Activated T-cell treated with anti-CD3 and anti-CD28 coated beads, Interleukin-2, amount 50 U/mL, for 4 hours (primary cell): ENCODE measurements at regions not wholly inside any gene's neighbourhood (a gene's known extent, or its start where the extent isn't known, plus 50 kb on each side); places are given as distances from the start of the nearest gene placed in this dataset.
"Not testable (repeated sequence)": the region's sequence is repeated elsewhere in the genome, so short reads cannot be mapped to it uniquely, and the experiment has no call there.

Source experiments
- ATAC-seq, 2 donors: fragments of 200-7000 bp; cut with Tn5 transposase; one replicate each; pipeline ENCODE4 v1.10.0; 2021
- DNase-seq: peaks from one replicate; pipeline ENCODE4 v3.0.0-alpha.2; 2020
- H3K27me3 Mint-ChIP-seq: one replicate; pipeline ENCODE4 v1.8.0; 2021; ENCODE audit warnings: low read depth, mixed read lengths
- H3K36me3 Mint-ChIP-seq: one replicate; pipeline ENCODE4 v1.8.0; 2022; ENCODE audit warnings: mixed read lengths; ENCODE audit not compliant: insufficient read depth
- H3K4me1 Mint-ChIP-seq: one replicate; pipeline ENCODE4 v1.8.0; 2021; ENCODE audit warnings: low read depth, mixed read lengths
- H3K4me3 Mint-ChIP-seq: one replicate; pipeline ENCODE4 v1.8.0; 2021; ENCODE audit warnings: mild to moderate bottlenecking, moderate library complexity, mixed read lengths
- H3K9me3 Mint-ChIP-seq: one replicate; pipeline ENCODE4 v1.8.0; 2021; ENCODE audit warnings: mixed read lengths

GRCh38 chr4:132124624-132124974 is 1024.5 kb upstream of the PCDH10 start:
- Mint-ChIP-seq H3K4me1 (no peaks in the 10 kb centered on the region), H3K9me3 (peaks cover 14% of the 10 kb centered on the region), H3K36me3 (no peaks in the 10 kb centered on the region), H3K4me3 (no peak overlapping the region), H3K27me3 (no peaks in the 10 kb centered on the region)
- ATAC-seq, result no peak
- no peak for DNase-seq

GRCh38 chr4:132125131-132125530 is 1024.0 kb upstream of the PCDH10 start:
- Mint-ChIP-seq H3K27me3 (no peaks in the 10 kb centered on the region), H3K4me3 (no peak overlapping the region), H3K4me1 (no peaks in the 10 kb centered on the region), H3K9me3 (peaks cover 14% of the 10 kb centered on the region), H3K36me3 (no peaks in the 10 kb centered on the region)
- no peak for DNase-seq
- no peak for ATAC-seq

DNA sequence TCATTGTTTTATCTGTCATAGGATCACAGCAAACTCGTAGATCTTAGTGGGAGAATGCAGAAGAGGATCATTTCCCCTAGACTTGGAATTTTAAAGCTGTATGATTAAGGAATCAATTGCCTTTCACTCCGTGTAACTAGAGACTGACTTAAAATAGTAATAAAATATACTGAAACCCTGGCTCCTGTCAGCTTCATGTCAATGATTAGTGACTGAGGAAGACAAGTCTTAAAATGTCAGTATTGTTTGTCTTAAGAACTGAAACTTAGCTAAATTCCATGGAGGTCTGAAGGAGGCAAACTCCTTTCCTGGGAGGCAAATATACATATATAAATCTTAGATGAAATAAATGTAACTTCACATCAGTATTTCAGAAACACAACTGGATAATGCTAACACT is 1016.7 kb upstream of the PCDH10 start:
- Mint-ChIP-seq H3K36me3 (no peaks in the 10 kb centered on the region), H3K4me1 (no peaks in the 10 kb centered on the region), H3K4me3 (no peak overlapping the region), H3K9me3 (peaks cover 7% of the 10 kb centered on the region), H3K27me3 (no peaks in the 10 kb centered on the region)
- DNase-seq, result no peak
- no peak for ATAC-seq

GRCh38 chr4:132169660-132170059 is 979.4 kb upstream of the PCDH10 start:
- Mint-ChIP-seq H3K27me3 (no peaks in the 10 kb centered on the region), H3K36me3 (no peaks in the 10 kb centered on the region), H3K4me1 (no peaks in the 10 kb centered on the region), H3K9me3 (peaks cover 30% of the 10 kb centered on the region), H3K4me3 (no peak overlapping the region)
- ATAC-seq, result no peak
- DNase-seq, result no peak

- H3K9me3 Mint-ChIP-seq, result no peaks in the 10 kb centered on the region
- no peaks in the 10 kb centered on the region for H3K27me3 Mint-ChIP-seq
- H3K36me3 Mint-ChIP-seq, result no peaks in the 10 kb centered on the region
- H3K4me1 Mint-ChIP-seq, result no peaks in the 10 kb centered on the region
- ATAC-seq, result no peak
- DNase-seq, result no peak
- no peak overlapping the region for H3K4me3 Mint-ChIP-seq
Measured at GRCh38 chr4:132180020-132180427, 969.1 kb upstream of the PCDH10 start.

DNA sequence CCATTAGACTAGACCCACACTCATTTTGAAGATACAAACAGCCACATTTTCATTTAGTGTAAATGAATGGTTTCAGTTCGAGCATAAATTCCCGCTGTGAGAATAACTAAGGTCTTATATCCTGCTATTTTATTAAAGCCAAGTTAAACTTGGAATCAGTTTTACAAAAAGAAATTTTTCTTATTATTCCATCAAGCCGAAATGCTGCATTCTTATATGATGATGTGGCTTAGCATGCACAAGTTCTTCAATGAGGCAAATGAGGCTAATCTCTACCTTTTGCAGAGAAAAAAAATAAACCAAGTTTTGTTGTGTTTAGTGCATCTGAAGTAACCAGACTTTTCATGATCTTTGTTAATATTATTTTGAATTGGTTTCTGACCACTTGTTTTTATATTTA is 953.9 kb upstream of the PCDH10 start:
- no peaks in the 10 kb centered on the region for H3K27me3 Mint-ChIP-seq
- H3K36me3 Mint-ChIP-seq, result no peaks in the 10 kb centered on the region
- no peak for DNase-seq
- H3K4me1 Mint-ChIP-seq, result no peaks in the 10 kb centered on the region
- H3K9me3 Mint-ChIP-seq, result peaks cover 2% of the 10 kb centered on the region
- H3K4me3 Mint-ChIP-seq, result no peak overlapping the region
- no peak for ATAC-seq

GRCh38 chr4:132203618-132204017 is 945.5 kb upstream of the PCDH10 start:
- DNase-seq (no peak), ATAC-seq (no peak)
- peaks cover 3% of the 10 kb centered on the region for H3K9me3 Mint-ChIP-seq
- no peak overlapping the region for H3K4me3 Mint-ChIP-seq
- H3K36me3 Mint-ChIP-seq, result no peaks in the 10 kb centered on the region
- H3K4me1 Mint-ChIP-seq, result no peaks in the 10 kb centered on the region
- no peaks in the 10 kb centered on the region for H3K27me3 Mint-ChIP-seq

DNA sequence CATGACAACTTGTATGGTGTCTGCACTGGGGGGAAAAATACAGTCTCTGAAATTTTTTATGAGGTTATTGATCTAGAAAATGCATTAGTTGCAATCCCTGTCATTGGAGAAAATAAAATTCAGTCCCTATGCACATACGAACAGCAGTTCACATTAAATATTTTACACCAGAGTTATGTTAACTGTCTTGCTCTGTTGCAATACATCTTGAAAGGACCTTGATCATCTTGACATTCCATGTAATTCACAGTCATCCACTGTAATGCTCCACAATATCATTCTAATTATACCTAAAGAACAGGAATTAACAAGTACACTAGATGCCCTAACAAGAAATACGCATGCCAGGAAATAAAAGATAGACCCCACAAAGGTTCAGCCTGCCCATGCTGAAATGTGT is 934.6 kb upstream of the PCDH10 start:
- H3K9me3 Mint-ChIP-seq, result peaks cover 3% of the 10 kb centered on the region
- H3K4me1 Mint-ChIP-seq, result no peaks in the 10 kb centered on the region
- ATAC-seq, result no peak
- no peaks in the 10 kb centered on the region for H3K27me3 Mint-ChIP-seq
- no peak for DNase-seq
- H3K4me3 Mint-ChIP-seq, result no peak overlapping the region
- no peaks in the 10 kb centered on the region for H3K36me3 Mint-ChIP-seq

DNA sequence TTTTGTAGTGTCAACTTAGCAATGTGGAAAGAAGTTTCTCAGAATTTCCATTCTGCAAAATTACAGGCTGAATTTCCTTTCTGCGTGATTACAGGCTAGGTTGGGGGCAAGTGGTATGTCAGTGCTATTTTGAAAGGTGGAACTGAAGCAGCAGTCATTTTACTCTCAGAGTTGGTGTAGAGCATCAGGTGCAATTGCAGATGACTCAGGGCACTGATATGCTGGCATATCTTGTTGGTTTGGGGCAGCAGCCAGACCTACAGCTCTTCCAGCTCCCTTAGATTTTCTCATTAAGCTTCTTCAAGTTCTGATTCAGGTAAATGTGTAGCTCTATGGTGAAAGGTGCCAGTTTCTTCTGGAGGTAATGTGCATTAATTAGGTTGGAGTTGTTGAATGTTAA is 930.7 kb upstream of the PCDH10 start:
- Mint-ChIP-seq H3K4me3 (no peak overlapping the region), H3K4me1 (no peaks in the 10 kb centered on the region), H3K9me3 (peaks cover 12% of the 10 kb centered on the region), H3K36me3 (no peaks in the 10 kb centered on the region), H3K27me3 (no peaks in the 10 kb centered on the region)
- DNase-seq (no peak), ATAC-seq (no peak)

GRCh38 chr4:132227151-132227856 is 921.8 kb upstream of the PCDH10 start:
- H3K36me3 Mint-ChIP-seq, result no peaks in the 10 kb centered on the region
- H3K4me1 Mint-ChIP-seq, result no peaks in the 10 kb centered on the region
- DNase-seq (no peak), ATAC-seq (no peak)
- no peak overlapping the region for H3K4me3 Mint-ChIP-seq
- H3K9me3 Mint-ChIP-seq, result peaks cover 15% of the 10 kb centered on the region
- H3K27me3 Mint-ChIP-seq, result no peaks in the 10 kb centered on the region

- not testable (repeated sequence) for H3K4me3 Mint-ChIP-seq, H3K4me1 Mint-ChIP-seq, ATAC-seq, DNase-seq, H3K27me3 Mint-ChIP-seq, H3K36me3 Mint-ChIP-seq
- H3K9me3 Mint-ChIP-seq, result peaks cover 16% of the 10 kb centered on the region
Measured at GRCh38 chr4:132227857-132228165, 921.3 kb upstream of the PCDH10 start.

DNA sequence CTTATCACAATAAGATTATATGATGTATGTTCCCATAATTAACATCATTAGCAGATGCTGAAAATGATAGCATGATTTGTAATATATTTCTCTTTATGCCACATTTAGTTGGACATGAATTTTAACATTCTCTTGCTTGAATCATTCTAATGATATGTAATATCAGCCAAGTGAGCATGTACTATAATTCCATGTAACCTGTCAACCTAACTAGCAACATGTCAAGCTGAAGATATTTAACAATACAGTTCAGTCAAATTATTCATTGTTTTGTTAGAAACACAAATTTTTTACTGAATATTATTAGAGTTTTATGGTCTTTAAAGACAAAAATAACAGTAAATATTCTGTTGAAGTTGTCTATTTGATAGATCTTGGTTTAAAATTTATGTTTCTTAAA is 920.4 kb upstream of the PCDH10 start:
- DNase-seq, result no peak
- ATAC-seq, result no peak
- Mint-ChIP-seq H3K9me3 (peaks cover 20% of the 10 kb centered on the region), H3K4me3 (no peak overlapping the region), H3K4me1 (no peaks in the 10 kb centered on the region), H3K27me3 (no peaks in the 10 kb centered on the region), H3K36me3 (no peaks in the 10 kb centered on the region)

GRCh38 chr4:132230025-132230424 is 919.1 kb upstream of the PCDH10 start:
- Mint-ChIP-seq H3K4me3 (no peak overlapping the region), H3K27me3 (no peaks in the 10 kb centered on the region), H3K36me3 (no peaks in the 10 kb centered on the region), H3K4me1 (no peaks in the 10 kb centered on the region), H3K9me3 (peaks cover 20% of the 10 kb centered on the region)
- ATAC-seq (no peak), DNase-seq (no peak)

GRCh38 chr4:132238697-132239096 is 910.4 kb upstream of the PCDH10 start:
- ATAC-seq (no peak), DNase-seq (no peak)
- no peaks in the 10 kb centered on the region for H3K27me3 Mint-ChIP-seq
- peaks cover 11% of the 10 kb centered on the region for H3K9me3 Mint-ChIP-seq
- H3K4me1 Mint-ChIP-seq, result no peaks in the 10 kb centered on the region
- H3K36me3 Mint-ChIP-seq, result no peaks in the 10 kb centered on the region
- no peak overlapping the region for H3K4me3 Mint-ChIP-seq

DNA sequence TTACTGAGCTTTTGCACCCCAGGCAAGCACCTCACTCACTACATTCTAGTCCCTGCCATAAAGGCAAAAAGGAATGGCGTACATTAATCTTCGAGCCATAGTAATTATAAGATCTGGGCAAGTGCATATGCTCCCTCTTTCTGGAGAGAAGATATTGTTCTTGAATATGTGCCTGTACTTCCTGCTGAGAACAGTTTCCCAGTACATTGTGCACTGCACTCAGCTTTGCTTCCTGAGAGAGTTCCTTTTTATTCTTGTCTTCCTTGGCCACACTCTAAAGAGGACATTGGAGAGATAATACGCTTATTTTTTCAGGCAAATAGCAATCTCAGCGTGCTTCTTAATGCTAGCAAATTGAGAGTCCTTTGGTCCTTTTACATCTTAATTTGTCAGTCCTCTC is 909.0 kb upstream of the PCDH10 start:
- Mint-ChIP-seq H3K36me3 (no peaks in the 10 kb centered on the region), H3K4me1 (no peaks in the 10 kb centered on the region), H3K4me3 (no peak overlapping the region), H3K9me3 (peaks cover 6% of the 10 kb centered on the region), H3K27me3 (no peaks in the 10 kb centered on the region)
- no peak for DNase-seq
- no peak for ATAC-seq

DNA sequence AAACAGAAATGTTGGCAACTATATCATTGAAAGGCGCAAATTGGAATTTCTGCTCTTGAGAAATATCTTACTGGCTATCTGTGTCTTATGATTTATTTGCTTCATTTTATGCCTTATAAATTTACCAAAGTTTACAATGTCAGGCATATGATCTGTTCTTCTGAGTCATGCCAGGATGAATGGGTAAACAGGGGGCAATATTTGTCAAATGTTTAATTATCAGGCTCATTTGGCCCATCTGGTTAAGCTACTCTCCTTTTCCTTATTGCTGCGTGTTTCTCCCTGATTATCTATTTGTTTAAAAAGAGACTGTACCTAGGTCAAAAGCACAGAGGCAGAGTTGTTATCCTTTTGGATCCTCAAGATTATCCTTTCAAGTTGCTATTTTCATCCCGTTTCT is 903.8 kb upstream of the PCDH10 start:
- H3K4me1 Mint-ChIP-seq, result no peaks in the 10 kb centered on the region
- ATAC-seq, result no peak
- DNase-seq, result no peak

More for the DNA sequence above, 903.8 kb upstream of the PCDH10 start:
- no peaks in the 10 kb centered on the region for H3K27me3 Mint-ChIP-seq
- H3K9me3 Mint-ChIP-seq, result peaks cover 8% of the 10 kb centered on the region
- H3K36me3 Mint-ChIP-seq, result no peaks in the 10 kb centered on the region
- no peak overlapping the region for H3K4me3 Mint-ChIP-seq
